NCI-H187 (cell line): ENCODE measurements at regions not wholly inside any gene's neighbourhood (a gene's known extent, or its start where the extent isn't known, plus 50 kb on each side); places are given as distances from the start of the nearest gene placed in this dataset.
A peak's percentile ranks its signal among the peaks of the same experiment; 100 is the strongest.
"Not testable (repeated sequence)": the region's sequence is repeated elsewhere in the genome, so short reads cannot be mapped to it uniquely, and the experiment has no call there.

Source experiments
- DNase-seq, 2 experiments: peaks; one replicate each; lab custom pipeline; 2025; lab: John Stamatoyannopoulos, UW

DNA sequence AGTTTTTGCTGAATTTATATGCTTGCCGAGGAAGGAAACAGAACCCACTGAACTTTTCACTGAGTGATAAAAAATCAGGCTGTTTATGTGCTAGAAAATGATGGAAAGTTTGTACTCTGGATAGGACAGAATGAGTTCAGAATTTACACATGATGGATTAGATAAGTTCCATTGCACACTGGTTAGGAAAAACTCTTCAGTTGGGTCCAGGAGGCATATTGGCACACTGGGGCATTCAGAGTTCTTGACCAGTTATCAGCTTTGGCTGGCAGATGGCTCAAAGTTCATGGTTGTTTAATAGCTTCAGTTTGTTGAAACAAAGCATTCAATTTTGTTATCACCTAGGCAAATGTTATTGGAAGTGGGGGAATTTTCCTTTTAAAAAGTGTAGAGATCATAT is 613.3 kb upstream of the SYNCRIP start:
- DNase-seq = no peak

DNA sequence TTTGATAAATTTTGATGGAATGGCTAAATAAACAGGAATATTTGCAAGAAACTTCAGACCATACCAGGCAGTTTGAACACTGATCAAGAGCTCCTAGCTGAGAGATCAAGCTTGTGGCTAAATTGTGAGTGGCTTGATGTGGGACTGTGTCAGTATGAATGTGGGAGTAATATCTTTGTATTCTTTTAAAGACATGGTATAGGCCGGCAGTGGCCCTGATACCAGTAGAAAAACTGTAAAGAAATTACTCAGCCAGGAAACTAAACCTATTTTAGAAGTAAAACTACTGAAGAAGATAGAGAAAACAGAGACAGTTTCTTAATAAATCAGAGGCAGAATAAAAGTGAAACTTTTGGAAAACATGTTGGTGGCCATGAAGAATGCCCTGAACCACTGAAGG is 608.4 kb upstream of the SYNCRIP start:
- DNase-seq = no peak

DNA sequence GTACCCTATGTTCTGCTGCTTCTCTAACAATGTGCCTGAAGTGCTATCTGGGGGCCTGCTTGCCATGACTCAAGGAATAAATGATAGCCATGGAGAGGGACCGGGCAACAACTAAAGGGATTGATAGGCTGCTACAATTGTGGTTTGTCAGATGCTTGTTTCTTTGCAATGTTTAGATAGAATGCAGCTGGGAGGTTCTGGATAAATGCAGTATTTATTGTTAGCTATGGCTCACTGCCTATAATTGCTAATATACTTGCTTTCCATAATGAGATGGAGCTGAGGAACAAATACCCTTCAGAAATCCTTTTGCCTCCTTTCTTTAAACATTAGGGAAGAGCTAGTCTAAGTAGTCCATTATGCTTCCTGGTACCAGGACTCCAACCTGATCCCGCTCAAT is 575.2 kb upstream of the SYNCRIP start:
- DNase-seq = no peak

DNA sequence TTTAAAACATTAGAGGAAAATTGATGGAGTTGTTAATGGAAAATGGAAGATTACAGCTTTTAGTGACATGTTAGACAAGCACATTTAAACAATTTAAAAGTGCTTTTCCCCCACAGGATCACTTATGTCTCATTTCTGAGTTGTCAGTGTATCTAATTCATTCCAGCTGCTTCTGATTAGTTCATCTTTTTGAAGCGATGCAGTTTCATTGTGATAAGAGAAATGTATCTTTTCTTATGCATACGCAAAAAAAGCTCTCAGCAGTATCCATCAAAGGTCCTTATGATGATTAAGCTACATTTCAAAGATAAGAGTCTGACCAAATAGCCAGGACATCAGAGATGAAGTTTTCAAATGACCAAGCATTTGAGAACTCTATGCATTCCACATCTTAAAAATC is 572.6 kb upstream of the SYNCRIP start:
- no peak for DNase-seq

DNA sequence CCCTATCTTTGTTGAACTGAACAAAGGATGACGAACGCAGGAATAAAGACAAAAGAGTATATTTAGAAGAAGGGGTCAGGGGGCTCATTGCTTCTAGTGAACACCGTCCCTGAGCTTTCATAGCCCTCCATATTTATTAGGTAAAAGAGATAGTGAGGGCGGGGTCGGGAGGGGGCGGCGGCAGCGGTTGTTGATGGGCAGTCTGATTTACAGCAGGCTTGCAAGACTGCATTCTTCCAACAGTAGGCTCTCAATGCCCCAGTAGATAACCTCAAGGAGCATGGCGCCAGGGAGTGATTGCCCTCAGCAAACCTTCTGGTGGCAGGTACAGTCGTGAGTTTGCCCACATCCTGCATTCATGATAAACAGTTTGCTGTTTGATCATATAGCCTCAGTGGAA is 563.3 kb upstream of the SYNCRIP start:
- DNase-seq = no peak

DNA sequence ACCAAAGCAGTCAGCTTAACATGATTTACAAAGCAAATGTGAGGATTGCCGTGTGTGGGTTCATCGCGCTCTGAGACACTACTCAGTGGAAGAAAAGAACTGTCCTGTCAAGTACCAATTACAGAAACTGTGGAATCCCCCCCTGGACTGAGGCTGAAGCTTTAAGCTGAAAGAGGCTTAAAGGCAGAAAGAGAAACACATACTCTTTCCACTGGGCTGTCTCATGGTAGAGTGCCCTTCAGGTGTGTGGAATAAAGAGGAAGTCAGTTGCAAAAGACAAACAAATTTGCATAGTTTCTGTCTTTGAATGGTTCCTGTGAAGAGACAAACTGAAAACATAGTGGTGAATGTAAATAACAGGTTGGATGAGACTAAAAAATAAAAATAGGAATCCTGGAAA is 560.4 kb upstream of the SYNCRIP start:
- no peak for DNase-seq

DNA sequence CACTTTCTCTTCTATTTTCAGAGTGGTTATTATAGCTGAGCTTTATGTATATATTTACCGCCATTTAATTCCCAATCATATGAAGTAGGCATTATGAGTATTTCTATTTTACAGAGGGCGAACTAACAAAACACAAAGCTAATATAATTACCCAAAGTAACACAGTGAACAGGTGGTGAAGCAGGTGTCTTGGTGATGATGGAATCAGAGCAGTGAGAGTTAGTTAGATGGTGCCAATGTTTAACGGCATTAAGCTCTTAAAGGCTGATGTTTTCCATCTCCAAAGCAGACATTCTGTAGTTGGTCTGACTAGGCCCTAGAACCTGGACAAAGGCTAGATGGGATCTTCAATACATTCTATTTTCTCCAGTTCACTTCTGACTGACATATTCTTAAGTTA is 551.1 kb upstream of the SYNCRIP start:
- no peak for DNase-seq

DNA sequence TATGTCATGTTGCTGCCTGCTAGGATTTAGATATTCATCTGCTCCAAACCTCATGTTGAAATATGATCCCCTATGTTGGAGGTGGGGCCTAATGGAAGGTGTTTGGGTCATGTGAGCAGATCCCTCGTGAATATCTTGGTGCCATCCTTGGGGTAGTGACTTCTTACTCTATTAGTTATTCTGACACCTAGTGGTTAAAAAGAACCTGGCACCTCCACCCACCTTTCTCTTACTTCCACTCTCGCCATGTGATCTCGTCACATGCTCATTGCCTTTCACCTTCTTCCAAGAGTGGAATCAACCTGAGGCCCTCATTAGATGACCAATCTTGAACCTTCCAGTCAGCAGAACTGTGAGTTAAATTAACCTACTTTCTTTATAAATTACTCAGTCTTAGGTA is 549.4 kb upstream of the SYNCRIP start:
- DNase-seq = no peak

DNA sequence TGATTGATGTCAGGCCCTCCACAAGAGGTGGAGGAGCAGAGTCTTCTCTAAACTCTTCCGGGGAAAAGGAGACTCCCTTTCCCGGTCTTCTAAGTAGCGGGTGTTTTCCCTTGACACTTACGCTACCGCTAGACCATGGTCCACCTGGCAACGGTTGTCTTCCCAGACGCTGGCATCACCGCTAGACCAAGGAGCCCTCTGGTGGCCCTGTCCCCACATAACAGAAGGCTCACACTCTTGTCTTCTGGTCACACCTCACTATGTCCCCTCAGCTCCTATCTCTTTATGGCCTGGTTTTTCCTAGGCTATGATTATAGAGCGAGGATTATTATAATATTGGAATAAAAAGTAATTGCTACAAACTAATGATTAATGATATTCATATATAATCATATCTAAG is 532.5 kb upstream of the SYNCRIP start:
- DNase-seq = peak in 1 of 2 experiments; percentile 16

DNA sequence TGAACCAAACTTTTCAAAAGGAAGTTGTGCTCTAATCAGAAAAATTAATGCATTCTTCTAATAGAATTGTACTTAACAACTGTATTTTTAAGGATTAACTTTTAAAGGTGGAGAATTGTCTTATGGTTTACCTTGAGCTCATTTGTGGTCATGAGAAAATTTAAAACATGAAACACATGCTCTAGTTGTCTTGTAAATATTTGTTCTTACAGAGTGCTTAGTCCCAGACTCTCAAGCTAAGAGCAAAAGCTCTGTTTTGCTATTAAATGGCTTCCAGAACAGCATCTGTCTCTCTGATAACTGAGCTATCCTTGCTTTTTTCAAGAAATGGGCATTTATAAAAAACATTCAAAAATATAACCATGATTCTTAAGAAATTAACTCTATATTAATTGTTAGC is 512.2 kb upstream of the SYNCRIP start:
- DNase-seq = no peak

DNA sequence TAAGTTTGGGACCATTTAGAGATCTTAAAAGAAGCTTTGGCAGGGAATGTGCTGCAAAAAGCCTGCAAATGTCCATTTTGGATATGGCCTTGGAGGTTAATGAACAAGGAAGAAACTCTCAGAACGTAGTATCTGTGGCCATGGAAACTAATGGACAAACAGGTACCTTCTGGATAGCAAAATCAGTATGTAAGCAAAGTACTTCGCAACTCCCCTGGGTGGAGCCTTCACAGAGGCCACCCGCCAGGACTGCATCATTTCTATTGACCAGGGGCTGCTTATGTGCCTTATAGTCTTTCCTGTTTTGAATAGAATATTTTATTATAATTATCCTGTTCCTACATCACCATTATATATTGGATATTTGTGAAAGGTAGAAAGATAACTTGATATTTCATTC is 510.8 kb upstream of the SYNCRIP start:
- no peak for DNase-seq

DNA sequence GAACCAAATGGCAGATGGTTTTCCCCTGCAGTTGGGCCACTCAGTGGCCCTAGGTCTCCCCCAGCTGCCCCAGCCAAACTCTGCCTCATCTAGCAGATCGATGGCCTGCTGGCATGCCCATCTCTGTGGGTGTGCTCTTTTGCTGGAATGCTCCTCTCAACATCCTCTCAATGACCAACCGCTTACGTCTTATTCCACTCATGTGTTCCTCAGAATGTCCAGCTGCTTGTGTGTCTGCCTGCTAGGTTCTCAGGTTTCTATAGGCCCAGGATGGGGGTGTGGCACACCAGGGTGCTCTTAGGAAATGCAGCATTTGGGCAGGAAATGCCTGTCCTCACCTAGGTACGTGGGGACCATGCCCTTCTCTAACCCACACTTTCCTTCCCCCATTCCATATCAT is 509.9 kb upstream of the SYNCRIP start:
- no peak for DNase-seq

DNA sequence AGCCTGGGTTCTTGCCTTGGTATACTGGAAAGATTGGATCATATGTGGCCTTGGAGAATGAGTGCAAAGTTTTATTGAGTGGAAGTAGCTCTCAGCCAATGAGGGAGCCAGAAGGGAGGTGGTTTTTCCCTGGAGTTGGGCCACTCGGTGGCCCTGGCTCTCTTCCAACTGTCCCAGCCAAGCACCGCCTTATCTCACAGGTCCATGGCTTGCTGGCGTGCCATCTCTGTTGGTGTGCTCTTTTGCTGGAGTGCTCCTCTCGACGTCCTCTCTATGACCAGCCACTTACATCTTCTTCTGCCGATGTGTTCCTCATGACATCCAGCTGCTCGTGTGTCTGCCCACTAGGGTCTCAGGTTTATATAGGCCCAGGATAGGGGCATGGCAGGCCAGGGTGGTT is 505.9 kb upstream of the SYNCRIP start:
- no peak for DNase-seq

DNA sequence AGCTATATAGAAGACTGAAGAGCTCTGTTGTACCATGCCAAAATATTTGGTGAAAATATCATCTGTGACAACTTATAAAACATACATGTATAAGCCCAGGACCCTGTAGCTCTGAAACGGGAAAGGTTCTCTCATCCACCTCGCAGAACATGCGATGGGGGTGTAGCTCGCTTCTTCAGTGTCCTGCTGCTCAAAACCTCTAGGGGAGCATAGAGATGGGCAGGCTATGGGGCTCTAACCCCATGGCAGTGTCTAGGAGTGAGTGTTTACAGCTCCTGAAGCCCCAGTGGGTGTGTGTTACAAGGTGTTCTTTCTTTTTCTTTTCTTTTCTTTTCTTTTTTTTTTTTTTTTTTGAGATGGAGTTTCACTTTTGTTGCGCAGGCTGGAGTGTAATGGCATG is 505.2 kb upstream of the SYNCRIP start:
- no peak for DNase-seq

DNA sequence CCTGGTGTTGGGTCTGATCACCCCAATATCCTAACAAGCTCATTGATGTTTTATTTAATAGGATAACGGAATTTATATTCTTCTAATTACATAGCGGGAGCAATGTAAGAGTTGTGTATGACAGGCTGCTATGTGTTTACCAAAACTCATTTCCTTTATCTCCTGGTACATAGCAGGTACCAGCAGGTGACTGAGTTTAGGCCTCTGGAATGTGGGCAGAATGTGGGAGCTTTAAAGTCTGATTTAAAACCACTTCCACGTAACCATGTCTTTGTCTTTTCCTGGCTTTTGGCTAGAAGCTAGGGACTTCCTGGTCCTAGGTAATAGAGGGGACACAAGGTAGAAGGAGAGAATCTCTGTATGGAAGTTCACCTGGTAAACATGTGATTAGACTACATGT is 504.6 kb upstream of the SYNCRIP start:
- no peak for DNase-seq

DNA sequence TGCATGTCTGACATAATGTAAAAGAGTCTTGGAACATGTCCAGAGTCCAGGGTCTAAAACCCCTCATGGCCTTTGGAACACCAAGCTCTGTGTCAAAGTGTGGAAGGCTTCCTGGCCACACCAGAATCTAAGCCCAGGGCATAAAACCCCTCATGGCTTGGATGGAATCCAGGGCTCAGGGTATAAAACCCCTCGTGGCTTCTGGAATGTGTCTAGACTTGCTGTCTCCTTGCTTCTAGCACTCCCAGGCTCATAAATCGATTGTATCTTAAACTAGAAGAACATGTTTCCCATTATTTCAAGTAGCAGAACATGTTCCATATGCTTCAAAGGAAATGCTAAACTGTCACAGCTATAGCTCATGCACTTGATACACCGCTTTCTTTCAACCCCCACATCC is 504.1 kb upstream of the SYNCRIP start:
- not testable (repeated sequence) for DNase-seq

DNA sequence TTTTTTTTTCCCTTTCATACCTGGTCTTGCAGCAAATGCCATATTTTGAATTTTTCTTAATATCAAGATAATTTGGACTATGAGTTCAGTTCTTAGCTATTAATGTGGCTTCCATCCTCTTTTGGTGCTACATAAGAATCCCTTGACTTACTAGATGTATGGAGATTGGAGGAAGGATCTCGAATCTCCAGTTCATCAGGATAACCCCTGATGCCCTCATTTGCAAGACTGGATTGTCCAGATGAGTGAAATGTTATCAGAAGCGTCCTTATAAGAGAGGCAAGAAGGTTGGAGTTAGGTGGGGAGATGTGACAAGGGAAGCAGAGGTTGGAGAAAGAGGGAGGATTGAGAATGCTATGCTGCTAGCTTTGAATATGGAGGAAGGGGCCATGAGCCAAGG is 499.6 kb upstream of the SYNCRIP start:
- DNase-seq = no peak

DNA sequence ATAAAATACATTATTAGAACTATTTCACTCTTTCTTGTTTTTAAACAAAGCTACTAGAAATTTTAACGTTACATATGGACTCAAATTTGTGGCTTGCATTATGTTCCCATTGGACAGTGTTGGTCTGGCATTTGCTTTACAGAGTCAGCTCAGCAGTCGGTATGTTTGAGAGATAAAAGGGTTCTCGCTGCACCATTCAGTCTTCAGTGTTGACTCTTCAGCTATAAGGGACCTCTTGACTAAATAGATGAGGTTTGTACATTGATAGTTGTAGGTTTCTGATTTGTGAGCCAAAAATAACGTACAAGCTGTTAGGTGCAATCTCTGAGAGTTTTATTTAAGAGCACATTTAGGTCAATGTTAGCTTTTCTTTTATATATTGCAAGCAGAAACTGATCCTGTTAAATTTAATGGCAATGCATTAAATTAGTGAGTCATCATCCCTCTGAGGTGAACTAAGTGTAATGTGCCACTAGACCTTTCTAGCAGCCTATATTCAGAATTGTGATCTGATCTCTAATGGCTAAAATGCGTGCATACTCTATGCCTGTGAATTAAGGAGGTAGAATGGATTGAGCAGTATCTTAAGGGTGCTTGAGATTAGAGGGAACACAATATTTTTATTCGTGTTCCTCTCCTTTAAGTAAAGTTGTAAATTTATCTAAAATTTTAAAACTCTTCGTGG is 485.6 kb upstream of the SYNCRIP start:
- no peak for DNase-seq

DNA sequence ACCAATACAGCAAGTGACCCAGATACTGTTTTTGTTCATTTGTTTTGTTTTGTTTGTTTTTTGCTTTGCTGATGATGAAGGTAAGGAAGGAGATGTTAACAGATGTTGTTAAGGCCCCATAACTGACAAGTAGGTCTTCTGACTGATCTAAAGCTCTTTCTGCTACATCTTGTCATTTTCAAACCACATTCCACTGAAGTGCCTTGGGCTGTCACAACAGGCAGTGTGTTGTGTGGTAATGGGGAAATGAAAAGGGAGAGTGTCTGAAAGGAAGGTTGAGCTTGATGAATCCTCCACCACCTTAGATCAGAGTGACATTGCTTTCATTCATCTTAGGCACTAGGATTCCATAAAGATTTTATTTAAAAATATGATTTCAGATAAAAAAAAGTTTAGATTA is 479.4 kb upstream of the SYNCRIP start:
- DNase-seq = no peak

DNA sequence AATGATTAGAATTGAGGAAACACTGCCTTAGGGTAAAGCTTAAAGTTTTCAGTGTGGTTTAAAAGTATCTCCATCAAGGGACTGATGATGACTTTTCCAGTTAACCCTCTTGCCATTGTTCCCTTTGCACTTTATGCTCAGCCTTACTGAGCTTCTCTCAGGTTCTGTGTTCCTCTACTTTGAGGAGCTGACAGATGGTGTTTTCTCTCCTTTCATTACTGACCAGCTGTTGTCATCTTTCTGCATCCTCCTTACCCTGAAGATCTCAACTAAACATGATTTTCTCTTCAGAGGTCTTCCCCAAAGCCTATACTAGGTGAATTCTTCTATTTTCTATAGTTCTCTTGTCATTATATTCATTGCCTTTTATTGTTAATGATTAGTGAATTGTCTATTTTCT is 475.6 kb upstream of the SYNCRIP start:
- DNase-seq = no peak

DNA sequence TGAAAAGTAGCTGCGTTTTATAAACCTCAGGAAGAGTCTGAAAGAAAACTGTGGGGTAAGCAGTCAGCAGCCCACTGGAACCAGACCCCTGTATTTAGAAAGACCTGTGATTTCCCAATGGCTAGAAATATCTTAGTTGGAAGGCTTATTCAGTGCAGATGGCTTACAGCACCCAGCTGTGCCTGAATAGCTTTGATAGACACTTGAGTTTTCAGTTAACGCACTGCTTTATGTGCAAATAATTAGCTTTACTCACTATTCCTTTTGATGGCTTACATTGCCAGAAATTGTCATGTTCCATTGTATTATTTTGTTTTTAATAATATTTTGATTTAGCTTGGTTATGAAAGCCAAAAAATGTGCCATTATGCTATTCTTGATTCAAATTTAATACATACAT is 465.3 kb upstream of the SYNCRIP start:
- DNase-seq = no peak

DNA sequence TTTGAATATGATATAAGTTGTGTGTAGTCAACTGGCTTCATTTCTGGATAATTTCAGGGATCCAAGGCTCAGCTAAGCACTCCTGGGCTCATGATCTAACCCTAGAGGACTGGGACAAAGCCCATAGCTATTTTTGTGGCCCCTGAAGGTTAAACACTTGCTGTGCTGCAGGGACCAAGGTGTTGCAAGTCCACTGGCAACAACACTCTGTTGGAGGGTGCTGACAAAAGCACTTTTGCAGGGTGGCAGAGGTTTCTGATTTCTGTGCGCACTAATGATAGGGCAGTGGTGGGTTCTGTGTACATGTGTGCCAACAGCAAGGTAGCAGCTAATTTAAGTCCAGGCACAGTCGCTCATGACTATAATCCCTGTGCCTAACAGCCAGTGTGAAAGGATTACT is 445.3 kb upstream of the SYNCRIP start:
- no peak for DNase-seq

DNA sequence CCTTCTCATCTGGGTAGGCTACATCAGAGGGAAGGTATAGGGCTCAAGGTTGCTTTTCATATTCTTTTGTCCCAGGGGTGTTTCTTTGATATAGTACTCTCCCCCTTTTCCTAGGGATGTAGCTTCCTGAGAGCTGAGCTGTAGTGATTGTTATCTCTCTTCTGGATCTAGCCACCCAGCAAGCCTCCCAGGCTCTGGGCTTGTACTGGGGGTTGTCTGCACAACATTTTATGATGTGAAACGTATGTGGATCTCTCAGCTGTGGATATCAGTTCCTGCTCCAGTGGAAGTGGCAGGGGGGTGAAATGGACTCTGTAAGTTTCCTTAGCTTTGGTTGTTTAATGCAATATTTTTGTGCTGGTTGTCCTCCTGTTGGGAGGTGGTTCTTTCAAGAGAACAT is 437.3 kb upstream of the SYNCRIP start:
- no peak for DNase-seq

DNA sequence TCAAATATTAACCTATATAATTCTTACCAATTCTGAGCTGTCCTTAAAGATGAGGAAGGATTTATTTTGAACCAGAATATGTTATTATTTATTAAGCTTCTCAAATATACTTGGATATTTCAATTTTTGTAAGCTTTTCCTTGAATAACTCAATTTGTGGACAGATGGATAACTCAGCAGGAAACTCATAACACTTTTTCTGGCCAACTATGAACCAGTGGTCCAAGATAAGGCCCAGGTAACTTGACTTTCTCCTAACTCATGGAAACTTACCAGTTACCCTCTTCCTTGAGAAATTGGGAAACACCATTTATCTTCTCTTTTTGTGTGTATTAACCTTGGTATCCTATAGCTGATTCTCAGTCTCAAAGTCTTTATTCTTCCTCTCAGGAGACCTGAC is 427.5 kb upstream of the SYNCRIP start:
- DNase-seq = no peak

DNA sequence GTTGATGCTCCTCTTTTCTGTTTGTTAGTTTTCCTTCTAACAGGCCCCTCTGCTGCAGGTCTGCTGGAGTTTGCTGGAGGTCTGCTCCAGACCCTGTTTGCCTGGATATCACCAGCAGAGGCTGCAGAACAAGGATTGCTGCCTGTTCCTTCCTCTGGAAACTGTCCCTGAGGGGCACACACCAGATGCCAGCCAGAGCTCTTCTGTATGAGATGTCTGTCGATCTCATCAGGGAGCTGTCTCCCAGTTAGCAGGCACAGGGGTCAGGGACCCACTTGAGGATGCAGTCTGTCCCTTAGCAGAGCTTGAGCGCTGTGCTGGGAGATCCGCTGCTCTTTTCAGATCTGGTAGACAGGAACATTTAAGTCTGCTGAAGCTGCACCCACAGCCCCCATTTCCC is 422.3 kb upstream of the SYNCRIP start:
- DNase-seq = not testable (repeated sequence)
